ENCODE measurements at regions not wholly inside any gene's neighbourhood (a gene's known extent, or its start where the extent isn't known, plus 50 kb on each side); places are given as distances from the start of the nearest gene placed in this dataset.

DNA sequence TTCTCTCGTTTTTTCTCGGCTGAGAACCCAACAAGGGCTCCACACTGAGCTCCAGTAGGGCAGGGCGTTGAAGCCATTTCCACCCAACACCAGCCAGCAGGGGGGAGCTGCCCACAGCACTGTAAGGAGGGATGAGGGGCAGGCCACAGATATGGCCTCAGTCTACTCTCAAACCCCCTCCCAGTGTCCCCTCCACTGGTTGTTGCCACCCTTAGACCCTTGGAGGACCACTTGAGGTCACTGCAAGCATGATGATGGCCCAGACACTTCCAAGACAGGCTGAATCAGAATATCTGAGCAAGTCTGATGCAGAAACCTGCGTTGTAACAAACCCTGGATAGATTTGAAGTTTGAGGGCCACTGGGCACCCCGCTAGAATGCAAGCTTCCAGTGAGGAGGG lies 217.0 kb upstream of the CST7 start:
- Histone ChIP-seq H3K4me3 (ENCODE audit: low read length) (no peak overlapping the region), H3K9me2 (replicated peaks; ENCODE audit: control insufficient read depth, low read length) (no peaks in the 10 kb centered on the region), H3K79me2 (ENCODE audit: control insufficient read depth, low read length) (no peaks in the 10 kb centered on the region), H3K4me2 (ENCODE audit: low read length) (no peak overlapping the region), H3K9me3 (ENCODE audit: control insufficient read depth, insufficient read depth, low read length) (no peaks in the 10 kb centered on the region), H3K27ac (ENCODE audit: low read depth, low read length) (no peak overlapping the region), H3K36me3 (ENCODE audit: control insufficient read depth, low read length) (no peaks in the 10 kb centered on the region), H3F3A (ENCODE audit: control insufficient read depth, insufficient read depth) (no peaks in the 10 kb centered on the region), H3K4me1 (ENCODE audit: control insufficient read depth, low read length) (no peaks in the 10 kb centered on the region), H3K27me3 (ENCODE audit: control insufficient read depth, low read length) (no peaks in the 10 kb centered on the region), H4K20me1 (ENCODE audit: control insufficient read depth, insufficient read depth, low read depth, low read length) (no peaks in the 10 kb centered on the region)
- TF ChIP-seq EZH2phosphoT487 (IDR thresholded peaks at IDR 0.05; ENCODE audit: borderline replicate concordance, low read length) = no peak
- TF ChIP-seq, protein P1, sequence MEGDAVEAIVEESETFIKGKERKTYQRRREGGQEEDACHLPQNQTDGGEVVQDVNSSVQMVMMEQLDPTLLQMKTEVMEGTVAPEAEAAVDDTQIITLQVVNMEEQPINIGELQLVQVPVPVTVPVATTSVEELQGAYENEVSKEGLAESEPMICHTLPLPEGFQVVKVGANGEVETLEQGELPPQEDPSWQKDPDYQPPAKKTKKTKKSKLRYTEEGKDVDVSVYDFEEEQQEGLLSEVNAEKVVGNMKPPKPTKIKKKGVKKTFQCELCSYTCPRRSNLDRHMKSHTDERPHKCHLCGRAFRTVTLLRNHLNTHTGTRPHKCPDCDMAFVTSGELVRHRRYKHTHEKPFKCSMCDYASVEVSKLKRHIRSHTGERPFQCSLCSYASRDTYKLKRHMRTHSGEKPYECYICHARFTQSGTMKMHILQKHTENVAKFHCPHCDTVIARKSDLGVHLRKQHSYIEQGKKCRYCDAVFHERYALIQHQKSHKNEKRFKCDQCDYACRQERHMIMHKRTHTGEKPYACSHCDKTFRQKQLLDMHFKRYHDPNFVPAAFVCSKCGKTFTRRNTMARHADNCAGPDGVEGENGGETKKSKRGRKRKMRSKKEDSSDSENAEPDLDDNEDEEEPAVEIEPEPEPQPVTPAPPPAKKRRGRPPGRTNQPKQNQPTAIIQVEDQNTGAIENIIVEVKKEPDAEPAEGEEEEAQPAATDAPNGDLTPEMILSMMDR (IDR thresholded peaks at IDR 0.05; ENCODE audit: low read depth, low read length, poor library complexity, severe bottlenecking) = no peak

DNA sequence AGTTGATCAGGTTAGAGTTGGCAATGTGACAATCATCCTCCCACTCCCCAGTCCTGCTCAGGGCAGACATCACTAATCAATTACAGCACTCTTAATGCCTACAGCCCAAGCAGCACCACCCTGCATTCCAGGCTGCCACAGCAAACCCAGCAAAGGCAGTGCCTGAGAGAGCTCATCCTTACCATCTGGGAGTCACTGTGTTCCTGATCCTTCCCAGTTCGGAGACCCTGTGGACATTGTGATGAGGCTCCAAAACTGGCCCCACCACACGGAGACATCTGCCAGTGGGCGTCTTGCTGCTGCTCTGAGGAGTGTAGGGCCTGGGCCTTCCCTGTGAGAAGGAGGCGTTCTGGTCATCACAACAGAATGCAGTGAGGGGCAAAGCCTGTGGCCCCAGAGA lies 216.5 kb upstream of the CST7 start:
- Histone ChIP-seq H3K4me1 (ENCODE audit: control insufficient read depth, low read length) (no peaks in the 10 kb centered on the region), H3K36me3 (ENCODE audit: control insufficient read depth, low read length) (no peaks in the 10 kb centered on the region), H3K79me2 (ENCODE audit: control insufficient read depth, low read length) (no peaks in the 10 kb centered on the region), H3K9me2 (replicated peaks; ENCODE audit: control insufficient read depth, low read length) (no peaks in the 10 kb centered on the region), H3K4me2 (ENCODE audit: low read length) (no peak overlapping the region), H3K4me3 (ENCODE audit: low read length) (no peak overlapping the region), H3K9me3 (ENCODE audit: control insufficient read depth, insufficient read depth, low read length) (no peaks in the 10 kb centered on the region), H4K20me1 (ENCODE audit: control insufficient read depth, insufficient read depth, low read depth, low read length) (no peaks in the 10 kb centered on the region), H3K27me3 (ENCODE audit: control insufficient read depth, low read length) (no peaks in the 10 kb centered on the region), H3F3A (ENCODE audit: control insufficient read depth, insufficient read depth) (no peaks in the 10 kb centered on the region), H3K27ac (ENCODE audit: low read depth, low read length) (no peak overlapping the region)
- TF ChIP-seq, protein P1 (IDR thresholded peaks at IDR 0.05; ENCODE audit: low read depth, low read length, poor library complexity, severe bottlenecking) = no peak
- no peak for TF ChIP-seq EZH2phosphoT487 (IDR thresholded peaks at IDR 0.05; ENCODE audit: borderline replicate concordance, low read length)

DNA sequence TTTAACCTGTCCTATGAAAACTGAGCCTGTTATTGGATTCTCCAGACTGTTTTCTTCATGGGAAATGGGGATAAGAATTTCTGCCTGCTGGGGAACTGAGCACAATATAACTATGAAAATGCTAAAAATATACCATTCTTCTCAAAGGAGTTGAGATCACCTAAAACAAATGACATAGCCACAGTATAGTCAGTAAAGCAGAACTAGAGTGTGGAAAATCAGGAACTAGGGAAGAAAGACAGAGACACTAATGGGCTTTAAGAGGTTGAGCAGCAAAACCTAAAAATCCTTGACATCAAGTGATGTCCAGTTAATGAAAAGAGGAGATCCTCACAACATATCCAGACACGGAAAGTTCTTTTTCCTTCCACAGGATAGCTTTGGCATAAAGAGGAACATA lies 215.7 kb upstream of the CST7 start:
- no peaks in the 10 kb centered on the region for H3K9me3 ChIP-seq (ENCODE audit: control insufficient read depth, insufficient read depth, low read length)
- no peak overlapping the region for H3K27ac ChIP-seq (ENCODE audit: low read depth, low read length)
- no peaks in the 10 kb centered on the region for H3F3A ChIP-seq (ENCODE audit: control insufficient read depth, insufficient read depth)
- no peaks in the 10 kb centered on the region for H3K27me3 ChIP-seq (ENCODE audit: control insufficient read depth, low read length)
- no peak overlapping the region for H3K4me2 ChIP-seq (ENCODE audit: low read length)
- no peaks in the 10 kb centered on the region for H3K36me3 ChIP-seq (ENCODE audit: control insufficient read depth, low read length)
- no peaks in the 10 kb centered on the region for H3K9me2 ChIP-seq (replicated peaks; ENCODE audit: control insufficient read depth, low read length)
- no peaks in the 10 kb centered on the region for H3K79me2 ChIP-seq (ENCODE audit: control insufficient read depth, low read length)
- H4K20me1 ChIP-seq (ENCODE audit: control insufficient read depth, insufficient read depth, low read depth, low read length) = no peaks in the 10 kb centered on the region
- H3K4me3 ChIP-seq (ENCODE audit: low read length) = no peak overlapping the region
- TF ChIP-seq, protein P1 (IDR thresholded peaks at IDR 0.05; ENCODE audit: low read depth, low read length, poor library complexity, severe bottlenecking) = no peak
- TF ChIP-seq EZH2phosphoT487 (IDR thresholded peaks at IDR 0.05; ENCODE audit: borderline replicate concordance, low read length) = no peak
- no peaks in the 10 kb centered on the region for H3K4me1 ChIP-seq (ENCODE audit: control insufficient read depth, low read length)

- H3K4me1 ChIP-seq (ENCODE audit: control insufficient read depth, low read length) = no peaks in the 10 kb centered on the region
- H3F3A ChIP-seq (ENCODE audit: control insufficient read depth, insufficient read depth) = no peaks in the 10 kb centered on the region
- H3K27me3 ChIP-seq (ENCODE audit: control insufficient read depth, low read length) = no peaks in the 10 kb centered on the region; the same call in 1 of the 2 replicates
- no peak overlapping the region for H3K4me2 ChIP-seq (ENCODE audit: low read length)
- TF ChIP-seq EZH2phosphoT487 (IDR thresholded peaks at IDR 0.05; ENCODE audit: borderline replicate concordance, low read length) = no peak
- TF ChIP-seq, protein P1 (IDR thresholded peaks at IDR 0.05; ENCODE audit: low read depth, low read length, poor library complexity, severe bottlenecking) = no peak
- no peaks in the 10 kb centered on the region for H3K9me2 ChIP-seq (replicated peaks; ENCODE audit: control insufficient read depth, low read length)
- no peaks in the 10 kb centered on the region for H3K9me3 ChIP-seq (ENCODE audit: control insufficient read depth, insufficient read depth, low read length)
- no peak overlapping the region for H3K4me3 ChIP-seq (ENCODE audit: low read length)
- H3K79me2 ChIP-seq (ENCODE audit: control insufficient read depth, low read length) = no peaks in the 10 kb centered on the region
- H4K20me1 ChIP-seq (ENCODE audit: control insufficient read depth, insufficient read depth, low read depth, low read length) = no peaks in the 10 kb centered on the region
- no peaks in the 10 kb centered on the region for H3K36me3 ChIP-seq (ENCODE audit: control insufficient read depth, low read length)
- H3K27ac ChIP-seq (ENCODE audit: low read depth, low read length) = no peak overlapping the region
These were observed 214.9 kb upstream of the CST7 start for GRCh38 chr20:24734139-24734538.

Measured in DOHH2 (cell line).